Ovary (tissue), 7 donors: ENCODE measurements at regions not wholly inside any gene's neighbourhood (a gene's known extent, or its start where the extent isn't known, plus 50 kb on each side); places are given as distances from the start of the nearest gene placed in this dataset.

Source experiments
- DNase-seq, 5 donors: peaks; one replicate each; pipeline ENCODE4 v3.0.0-alpha.2; 2019 to 2020
- H3K27ac ChIP-seq, 2 donors: fragments of 200-600 bp; one replicate each; pipeline versions ENCODE4 v1.5.1 to v1.8.0; 2019 to 2022
- H3K27me3 ChIP-seq: fragments of 200-600 bp; one replicate; pipeline ENCODE4 v1.8.0; 2022
- H3K36me3 ChIP-seq: fragments of 200-600 bp; sonication (generic); one replicate; pipeline ENCODE4 v1.5.1; 2019
- H3K4me1 ChIP-seq: one replicate; pipeline ENCODE4 v1.8.1; 2013; ENCODE audit warnings: mild to moderate bottlenecking, moderate library complexity; ENCODE audit not compliant: insufficient read depth
- H3K4me3 ChIP-seq: fragments of 200-600 bp; sonication (generic); one replicate; pipeline ENCODE4 v1.5.1; 2017
- H3K9me3 ChIP-seq, 2 donors: fragments of 200-600 bp in 1 of 2; sonication (generic) in 1 of 2; one replicate each; pipeline versions ENCODE4 v1.5.1 to v1.8.1; 2013 to 2019; ENCODE audit warnings: mild to moderate bottlenecking in 1 of 2, moderate library complexity in 1 of 2
- CTCF ChIP-seq, 3 donors: fragments of 450-650 bp in 2 of 3; fragments of 200-600 bp in 1 of 3; IDR thresholded peaks; one replicate each; pipeline versions ENCODE4 v1.5.1 to v1.8.0; 2016 to 2022; ENCODE audit warnings: antibody characterized with exemption in 3 of 3, mild to moderate bottlenecking in 1 of 3
- EP300 ChIP-seq: sonication (generic); formaldehyde crosslinking; IDR thresholded peaks from one replicate; pipeline ENCODE4 v1.6.1; 2017; ENCODE audit warnings: antibody characterized with exemption
- POLR2A ChIP-seq: fragments of 450-650 bp; IDR thresholded peaks from one replicate; pipeline ENCODE4 v1.6.1; 2017; ENCODE audit warnings: antibody characterized with exemption, mild to moderate bottlenecking, moderate library complexity
- WGBS, 3 donors: extraction: QIAGEN DNeasy Blood & Tissue Kit in 1 of 3; methylation state at CpG; one replicate each; pipeline versions ENCODE4 v1.1.5 to v1.1.7; 2013 to 2017; 5-methylcytosine and 5-hydroxymethylcytosine counted together
- intact Hi-C, 4 donors: fragments of 100-400 bp; cut with DNase I; formaldehyde crosslinking; loops; one replicate each; pipeline versions ENCODE4 v1.11.0 to v1.15.1; 2022 to 2023
- donor health status: DM: no; HTN: no; CAD: no; lungs with moderate emphysema.
- donor health status: DM: no; HTN: no; CAD: no.
- donor health status: Bipolar disorder and iron deficiency.
- donor health status: DM: no; HTN: no; CAD: no.
- donor health status: DM: yes; HTN: yes; CAD: no.

GRCh38 chr3:67106874-67107273 is 108.8 kb downstream of the KBTBD8 start:
- intact Hi-C loops: no loop called here
- Histone ChIP-seq H3K4me1 (no peaks in the 10 kb centered on the region), H3K4me3 (no peak overlapping the region), H3K9me3 (no peaks in the 10 kb centered on the region), H3K36me3 (no peaks in the 10 kb centered on the region), H3K27ac (no peak overlapping the region), H3K27me3 (no peaks in the 10 kb centered on the region)
- WGBS, 3 donors: 66 to 68% (median 67%) methylated on average over 3 of the region's 3 CpGs
- no peak for DNase-seq
- TF ChIP-seq CTCF (IDR thresholded peaks at IDR 0.05): no peak
- no peak for TF ChIP-seq EP300
- no peak for TF ChIP-seq POLR2A

GRCh38 chr3:67109651-67110204 is 111.6 kb downstream of the KBTBD8 start:
- DNase-seq: no peak
- H3K4me1 ChIP-seq: no peaks in the 10 kb centered on the region
- H3K36me3 ChIP-seq: no peaks in the 10 kb centered on the region
- no peak overlapping the region for H3K4me3 ChIP-seq
- TF ChIP-seq CTCF (IDR thresholded peaks at IDR 0.05) (no peak), POLR2A (no peak), EP300 (no peak)
- 22 to 25% (median 24%) methylated on average over 3 of the region's 3 CpGs for WGBS, 3 donors
- H3K27ac ChIP-seq: no peak overlapping the region
- H3K27me3 ChIP-seq: no peaks in the 10 kb centered on the region
- no peaks in the 10 kb centered on the region for H3K9me3 ChIP-seq
- intact Hi-C loops: loop anchor here in 1 of 4 donors (10.0 kb wide), 1 partner anchor 1765 kb away; no protein-coding TSS in a partner anchor

- peak; percentile 29 to 74 (median 50) for DNase-seq
- intact Hi-C loops: loop anchor here in 1 of 4 donors (10.0 kb wide), 1 partner anchor 1761 kb away; no protein-coding TSS in a partner anchor
These were observed 115.8 kb downstream of the KBTBD8 start for GRCh38 chr3:67113802-67114407.

GRCh38 chr3:67118122-67118521 is 120.0 kb downstream of the KBTBD8 start:
- Histone ChIP-seq H3K4me3 (no peak overlapping the region), H3K4me1 (no peaks in the 10 kb centered on the region), H3K27ac (no peak overlapping the region), H3K36me3 (no peaks in the 10 kb centered on the region), H3K9me3 (no peaks in the 10 kb centered on the region), H3K27me3 (no peaks in the 10 kb centered on the region)
- 75 to 90% (median 85%) methylated on average over 1 of the region's 1 CpG for WGBS, 3 donors
- intact Hi-C loops: loop anchor here in 1 of 4 donors (10.0 kb wide), 1 partner anchor 1757 kb away; no protein-coding TSS in a partner anchor
- TF ChIP-seq CTCF (IDR thresholded peaks at IDR 0.05) (no peak), POLR2A (no peak), EP300 (no peak)
- DNase-seq: no peak

More at GRCh38 chr3:67113802-67114407, 115.8 kb downstream of the KBTBD8 start:
- no peaks in the 10 kb centered on the region for H3K36me3 ChIP-seq
- no peak for TF ChIP-seq EP300
- no peak for TF ChIP-seq POLR2A
- peak in 1 of 3 donors; percentile 9 for TF ChIP-seq CTCF (IDR thresholded peaks at IDR 0.05)
- no peaks in the 10 kb centered on the region for H3K27me3 ChIP-seq
- no peaks in the 10 kb centered on the region for H3K4me1 ChIP-seq
- WGBS, 3 donors: 6 to 11% (median 7%) methylated on average over 6 of the region's 6 CpGs
- no peak overlapping the region for H3K27ac ChIP-seq
- H3K4me3 ChIP-seq: no peak overlapping the region
- H3K9me3 ChIP-seq: no peaks in the 10 kb centered on the region
